ENCODE measurements at regions not wholly inside any gene's neighbourhood (a gene's known extent, or its start where the extent isn't known, plus 50 kb on each side); places are given as distances from the start of the nearest gene placed in this dataset.

- TF ChIP-seq CTCF (IDR thresholded peaks at IDR 0.05) = no peak
- no peak for TF ChIP-seq POLR2A (IDR thresholded peaks at IDR 0.05)
- TF ChIP-seq POLR2AphosphoS5 (IDR thresholded peaks at IDR 0.05) = no peak
Measured at GRCh38 chr15:70589221-70589620, 174.1 kb downstream of the UACA start.

Measured in prostate gland (tissue), 2 donors.